GM19328 (cell line): ENCODE measurements at regions not wholly inside any gene's neighbourhood (a gene's known extent, or its start where the extent isn't known, plus 50 kb on each side); places are given as distances from the start of the nearest gene placed in this dataset.
"Not testable (repeated sequence)": the region's sequence is repeated elsewhere in the genome, so short reads cannot be mapped to it uniquely, and the experiment has no call there.

ENCODE experiments used
- ATAC-seq: cut with Tn5 transposase; IDR thresholded peaks from one replicate; pipeline ENCODE4 v1.9.1; 2021; ENCODE audit warnings: mild to moderate bottlenecking, moderate library complexity; ENCODE audit not compliant: unreplicated experiment

DNA sequence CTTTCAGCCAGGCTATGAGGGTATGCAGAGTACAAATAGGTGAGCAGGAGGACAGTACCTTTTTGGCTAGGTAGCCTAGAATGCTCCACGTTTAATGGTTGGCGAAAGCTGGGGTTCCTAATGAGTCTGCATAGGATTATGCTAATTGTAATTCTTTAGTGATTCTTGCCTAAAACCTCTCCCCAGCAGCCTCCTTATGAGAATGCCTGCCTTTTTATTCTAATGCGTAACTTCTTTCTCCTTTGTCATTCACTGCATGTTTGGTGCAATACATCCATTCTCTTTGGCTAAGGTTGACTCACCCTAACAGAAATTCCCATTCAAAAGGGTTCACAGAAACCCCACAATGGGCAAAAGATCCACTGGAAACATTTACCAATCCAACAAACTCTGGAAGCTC lies 752.2 kb downstream of the FSCB start:
- ATAC-seq: no peak

DNA sequence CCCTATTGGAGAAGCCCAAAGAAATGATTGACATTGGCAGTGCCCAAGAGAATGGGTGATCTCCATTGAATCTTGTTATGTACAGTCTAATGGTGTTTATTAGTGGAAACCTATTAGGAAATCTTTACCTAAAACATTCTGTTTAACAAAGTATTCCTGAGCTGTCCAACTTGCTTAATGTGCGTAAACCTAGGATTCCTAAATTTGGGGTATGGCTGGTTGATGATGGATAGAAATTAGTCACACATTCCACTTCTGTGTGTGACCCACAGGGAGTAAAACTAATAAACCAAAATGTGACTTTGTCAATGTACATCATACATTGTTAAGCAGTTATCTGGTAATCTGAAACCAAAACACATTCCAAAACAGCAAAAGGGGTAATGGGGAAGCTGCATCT lies 761.3 kb downstream of the FSCB start:
- ATAC-seq: no peak

DNA sequence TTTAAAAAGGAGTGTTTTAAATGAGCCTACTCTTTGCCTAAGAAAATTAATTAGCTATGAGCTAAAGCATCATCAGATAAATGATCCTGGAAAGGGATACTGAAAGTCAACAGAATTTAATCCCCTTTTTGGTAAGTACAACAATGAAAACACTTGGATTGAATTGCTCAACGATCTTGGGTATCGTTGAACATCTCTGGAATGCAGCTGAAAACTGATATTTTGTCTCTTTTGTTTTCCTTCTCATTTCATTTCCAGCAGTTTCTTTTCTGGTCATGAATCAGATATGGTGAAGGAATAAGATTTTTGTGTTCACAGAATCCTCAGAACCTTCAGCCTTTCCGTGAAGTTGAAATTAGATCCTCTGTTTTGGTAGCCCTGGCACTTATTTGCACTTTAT lies 771.2 kb downstream of the FSCB start:
- ATAC-seq: no peak

DNA sequence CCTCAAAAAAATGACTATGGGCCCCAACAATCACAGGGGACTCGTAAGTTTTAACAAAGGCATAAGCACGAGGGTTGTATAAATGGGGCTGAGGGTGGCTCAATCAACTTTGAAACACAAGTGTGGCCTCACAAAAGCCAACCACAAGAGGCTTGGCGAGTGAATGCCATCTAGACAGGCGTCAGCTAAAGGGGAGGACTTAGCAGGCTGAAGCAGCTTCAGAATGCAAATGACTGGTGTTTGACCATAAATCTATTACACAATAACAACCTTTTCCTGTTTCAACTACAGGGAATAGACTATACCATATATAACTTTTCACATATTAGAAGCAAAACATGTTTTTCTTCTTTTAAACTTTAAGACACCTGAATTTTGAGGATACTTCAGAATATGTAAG lies 777.9 kb downstream of the FSCB start:
- ATAC-seq: no peak

DNA sequence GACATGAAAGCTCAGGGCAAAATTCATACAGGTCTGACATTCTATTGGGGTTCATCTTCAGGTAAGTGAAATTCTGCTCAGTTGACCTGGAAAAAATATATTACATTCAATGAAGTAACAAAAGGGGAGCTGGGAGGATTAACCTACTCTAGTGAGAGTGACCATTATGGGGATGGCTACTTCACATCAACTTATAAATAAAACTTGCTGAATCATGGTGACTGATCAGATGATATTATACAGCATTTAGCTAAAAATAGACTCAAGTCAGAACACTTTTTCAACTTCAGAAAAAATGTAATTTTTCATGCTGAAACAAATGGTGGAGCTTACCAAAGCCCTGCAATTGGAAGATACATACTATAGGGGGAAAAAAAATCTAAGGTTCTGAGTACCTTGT lies 800.2 kb downstream of the FSCB start:
- ATAC-seq: no peak

DNA sequence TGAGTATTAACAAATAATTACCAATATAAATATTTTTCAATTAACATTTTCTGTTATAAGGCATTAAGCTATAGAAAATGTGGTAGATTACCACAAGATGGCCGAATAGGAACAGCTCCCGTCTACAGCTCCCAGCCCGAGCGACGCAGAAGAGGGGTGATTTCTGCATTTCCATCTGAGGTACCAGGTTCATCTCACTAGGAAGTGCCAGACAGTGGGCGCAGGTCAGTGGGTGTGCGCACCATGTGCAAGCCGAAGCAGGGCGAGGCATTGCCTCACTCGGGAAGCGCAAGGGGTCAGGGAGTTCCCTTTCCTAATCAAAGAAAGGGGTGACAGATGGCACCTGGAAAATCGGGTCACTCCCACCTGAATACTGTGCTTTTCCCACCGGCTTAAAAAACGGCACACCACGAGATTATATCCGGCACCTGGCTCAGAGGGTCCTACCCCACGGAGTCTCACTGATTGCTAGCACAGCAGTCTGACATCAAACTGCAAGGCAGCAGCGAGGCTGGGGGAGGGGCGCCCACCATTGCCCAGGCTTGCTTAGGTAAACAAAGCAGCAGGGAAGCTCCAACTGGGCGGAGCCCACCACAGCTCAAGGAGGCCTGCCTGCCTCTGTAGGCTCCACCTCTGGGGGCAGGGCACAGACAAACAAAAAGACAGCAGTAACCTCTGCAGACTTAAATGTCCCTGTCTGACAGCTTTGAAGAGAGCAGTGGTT lies 808.4 kb downstream of the FSCB start:
- ATAC-seq: not testable (repeated sequence)

DNA sequence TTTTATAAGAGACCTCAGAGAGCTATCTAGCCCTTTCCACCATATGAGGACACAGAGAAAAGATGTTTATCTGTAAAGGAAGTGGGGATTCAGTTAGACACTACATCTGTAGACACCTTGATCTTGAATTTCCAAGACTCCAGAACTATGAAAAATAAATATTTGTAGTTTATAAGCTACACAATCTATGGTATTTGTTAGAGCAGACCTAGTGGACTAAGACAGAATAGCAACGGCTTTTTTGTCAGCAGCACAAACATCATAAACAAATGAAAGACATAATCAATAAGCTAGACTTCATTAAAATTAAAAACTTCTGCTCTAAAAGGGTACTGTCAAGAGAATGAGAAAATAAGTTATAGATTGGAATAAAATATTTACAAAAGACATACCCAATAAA lies 810.1 kb downstream of the FSCB start:
- no peak for ATAC-seq

DNA sequence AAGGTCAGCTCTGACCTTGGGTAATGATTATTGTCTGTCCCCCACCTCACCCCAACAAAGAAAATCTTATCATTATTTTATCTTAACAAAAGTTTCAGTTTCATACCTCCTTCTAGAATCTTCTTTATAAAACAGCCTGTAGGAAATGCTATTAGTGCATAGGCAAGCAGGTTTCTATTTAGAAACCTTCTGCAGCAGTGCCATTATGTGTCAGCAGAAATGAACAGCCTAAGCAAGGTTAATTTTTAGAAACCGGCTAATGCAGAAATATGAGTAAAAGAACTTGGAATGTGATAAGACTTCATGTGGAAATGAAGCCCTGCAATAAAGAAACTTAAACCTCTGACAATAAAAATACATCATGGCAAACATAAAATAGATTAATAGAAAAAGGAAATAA lies 814.4 kb downstream of the FSCB start:
- no peak for ATAC-seq

DNA sequence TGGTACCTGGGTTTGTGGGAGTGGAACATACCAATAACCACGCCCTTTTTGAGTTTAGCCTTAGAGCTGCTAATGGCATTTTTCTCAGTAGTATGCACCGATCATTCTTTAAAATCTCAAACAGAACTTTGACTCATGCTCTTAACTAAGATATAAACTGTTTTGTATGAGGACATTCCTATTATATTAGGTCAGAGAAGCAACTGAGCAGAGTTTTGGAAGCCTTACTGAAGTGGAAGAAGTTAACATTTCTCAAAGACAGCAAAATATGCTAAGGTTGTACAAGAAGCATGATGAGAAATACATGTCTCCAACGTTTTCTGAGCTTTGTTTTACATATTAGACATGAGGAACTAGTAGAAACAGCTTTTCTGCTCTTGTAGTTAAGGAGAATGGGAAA lies 819.2 kb downstream of the FSCB start:
- no peak for ATAC-seq

DNA sequence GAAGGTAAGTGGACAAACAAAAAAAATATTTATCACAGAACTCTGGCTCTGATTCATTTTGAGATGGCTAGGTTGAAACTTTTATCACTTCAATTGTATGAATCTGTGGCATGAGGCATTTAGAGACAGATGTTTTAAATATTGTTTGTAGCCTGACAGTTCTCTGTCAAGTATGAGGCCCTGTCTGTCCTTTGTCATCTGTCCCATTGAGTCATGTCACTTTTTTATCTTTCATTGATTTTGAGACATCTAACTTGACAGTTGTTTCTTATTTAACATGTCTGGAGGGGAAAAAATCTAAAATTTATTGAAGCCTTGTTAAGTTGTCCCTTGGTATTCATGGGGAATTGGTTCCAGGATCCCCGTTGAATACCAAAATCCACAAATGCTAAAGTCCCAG lies 829.5 kb downstream of the FSCB start:
- no peak for ATAC-seq

DNA sequence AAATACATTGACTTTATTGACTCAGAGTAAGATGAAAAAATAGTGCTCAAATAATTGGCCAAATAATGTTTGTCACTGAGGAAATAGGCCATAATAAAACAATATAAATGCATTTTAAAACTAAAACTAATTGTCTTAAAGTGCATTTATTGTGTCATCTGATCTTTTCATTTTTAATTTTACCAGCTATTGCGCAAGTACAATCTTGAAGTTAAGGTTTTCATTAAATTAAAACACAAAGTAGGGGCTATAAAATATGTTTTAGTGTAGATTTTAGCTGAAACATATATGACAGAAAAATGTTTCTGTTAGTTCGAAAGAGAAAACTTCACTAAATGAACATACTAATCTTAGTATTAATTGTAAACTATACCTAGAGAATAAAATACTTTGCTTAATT lies 832.8 kb downstream of the FSCB start:
- ATAC-seq: no peak

DNA sequence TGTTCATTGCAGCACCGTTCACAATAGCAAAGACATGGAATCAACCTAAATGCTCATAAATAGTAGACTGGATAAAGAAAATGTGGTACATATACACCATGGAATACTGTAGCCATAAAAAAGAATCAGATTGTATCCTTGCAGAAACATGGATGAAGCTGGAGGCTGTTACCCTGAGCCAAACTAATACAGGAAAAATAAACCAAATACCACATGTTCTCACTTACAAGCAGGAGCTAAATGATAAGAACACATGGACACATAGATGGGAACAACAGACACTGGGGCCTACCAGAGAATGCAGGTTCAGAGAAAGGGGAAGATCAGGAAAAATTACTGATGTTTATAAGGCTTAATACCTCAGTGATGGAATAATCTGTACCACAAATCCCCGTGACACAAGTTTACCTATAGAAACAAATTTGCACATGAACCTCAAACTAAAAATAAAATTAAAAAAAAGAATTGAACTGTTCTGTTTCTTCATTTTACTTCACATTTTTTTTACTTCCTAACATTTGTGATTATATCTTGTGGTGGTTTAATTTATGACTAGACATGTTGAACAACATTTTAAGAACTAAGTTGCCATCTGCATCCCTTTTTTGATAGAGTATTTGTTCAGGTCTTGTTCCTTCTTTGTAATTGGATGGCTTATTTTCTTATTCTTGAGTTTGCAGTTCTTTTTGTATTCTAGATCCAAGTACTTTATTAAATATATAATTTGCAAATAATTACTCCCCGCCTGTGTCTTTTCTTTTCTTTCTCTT lies 835.2 kb downstream of the FSCB start:
- ATAC-seq: no peak

DNA sequence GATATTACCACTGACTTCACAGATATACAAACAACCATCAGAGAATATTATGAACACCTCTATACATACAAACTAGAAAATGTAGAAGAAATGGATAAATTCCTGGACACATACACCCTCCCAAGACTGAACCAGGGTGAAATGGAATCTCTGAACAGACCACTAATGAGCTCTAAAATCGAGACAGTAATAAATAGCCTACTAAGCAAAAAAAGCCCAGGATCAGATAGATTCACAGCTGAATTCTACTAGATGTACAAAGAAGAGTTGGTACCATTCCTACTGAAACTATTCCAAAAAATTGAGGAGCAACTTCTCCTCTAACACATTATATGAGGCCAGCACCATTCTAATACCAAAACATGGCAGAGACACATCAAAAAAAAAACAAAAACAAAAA lies 837.7 kb downstream of the FSCB start:
- no peak for ATAC-seq

DNA sequence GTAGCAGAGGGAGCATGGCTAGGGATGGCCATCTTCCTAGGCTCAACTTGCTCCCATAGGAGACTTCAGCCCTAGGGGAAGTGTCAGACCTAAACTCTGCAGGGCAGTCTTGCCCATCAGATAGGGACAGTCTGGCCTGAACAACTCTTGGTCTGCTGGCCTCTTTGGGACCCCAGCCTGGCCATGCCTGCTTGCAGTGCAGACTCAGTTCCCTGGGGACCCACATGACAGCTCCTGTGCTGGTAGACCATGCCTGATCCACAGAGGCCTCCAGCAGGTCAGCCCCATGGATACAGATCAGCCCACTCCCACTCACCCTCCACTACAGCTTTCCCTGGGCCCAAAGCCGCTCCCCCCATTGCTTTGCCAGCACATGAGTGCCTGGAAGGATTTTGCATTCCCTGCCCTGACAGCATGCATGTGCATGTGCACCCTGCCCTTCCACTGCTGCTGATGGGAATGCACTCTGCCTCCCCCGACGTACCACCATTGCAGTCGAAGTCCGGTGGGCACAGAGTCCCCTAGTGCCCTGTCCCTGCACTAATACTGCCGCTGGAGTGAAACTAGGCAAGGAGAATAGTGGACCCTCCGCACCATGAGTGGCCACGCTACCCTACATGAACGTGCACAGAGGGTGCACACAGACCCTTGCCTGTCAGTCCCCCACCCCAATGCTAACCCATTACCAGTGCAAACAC lies 841.4 kb downstream of the FSCB start:
- ATAC-seq: no peak

DNA sequence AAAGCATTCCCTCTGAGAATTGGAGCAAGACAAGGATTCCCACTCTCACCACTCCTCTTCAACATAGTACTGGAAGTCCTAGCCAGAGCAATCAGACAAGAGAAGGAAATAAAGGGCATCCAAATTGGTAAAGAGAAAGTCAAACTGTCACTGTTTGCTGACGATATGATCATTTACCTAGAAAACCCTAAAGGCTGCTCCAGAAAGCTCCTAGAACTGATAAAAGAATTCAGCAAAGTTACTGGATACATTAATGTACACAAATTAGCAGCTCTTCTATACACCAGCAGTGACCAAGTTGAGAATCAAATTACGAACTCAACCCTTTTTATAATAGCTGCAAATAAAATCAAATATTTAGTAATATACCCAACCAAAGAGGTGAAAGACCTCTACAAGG lies 851.9 kb downstream of the FSCB start:
- not testable (repeated sequence) for ATAC-seq

DNA sequence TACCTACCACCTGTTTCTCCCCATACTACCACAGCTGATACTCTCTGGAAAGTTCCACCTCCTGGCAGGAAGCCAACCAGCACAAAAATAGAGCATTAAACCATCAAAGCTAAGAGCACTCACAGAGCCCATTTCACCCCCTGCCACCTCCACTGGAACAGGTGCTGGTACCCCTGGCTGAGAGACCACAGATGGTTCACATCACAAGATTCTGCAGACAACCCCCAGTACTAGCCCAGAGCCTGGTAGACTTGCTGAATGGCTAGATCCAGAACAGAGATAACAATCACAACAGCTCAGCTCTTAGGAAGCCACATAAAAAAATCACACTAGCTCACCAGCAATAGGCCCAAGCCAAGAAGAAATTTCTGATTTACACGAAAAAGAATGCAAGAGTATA lies 855.2 kb downstream of the FSCB start:
- ATAC-seq: no peak

DNA sequence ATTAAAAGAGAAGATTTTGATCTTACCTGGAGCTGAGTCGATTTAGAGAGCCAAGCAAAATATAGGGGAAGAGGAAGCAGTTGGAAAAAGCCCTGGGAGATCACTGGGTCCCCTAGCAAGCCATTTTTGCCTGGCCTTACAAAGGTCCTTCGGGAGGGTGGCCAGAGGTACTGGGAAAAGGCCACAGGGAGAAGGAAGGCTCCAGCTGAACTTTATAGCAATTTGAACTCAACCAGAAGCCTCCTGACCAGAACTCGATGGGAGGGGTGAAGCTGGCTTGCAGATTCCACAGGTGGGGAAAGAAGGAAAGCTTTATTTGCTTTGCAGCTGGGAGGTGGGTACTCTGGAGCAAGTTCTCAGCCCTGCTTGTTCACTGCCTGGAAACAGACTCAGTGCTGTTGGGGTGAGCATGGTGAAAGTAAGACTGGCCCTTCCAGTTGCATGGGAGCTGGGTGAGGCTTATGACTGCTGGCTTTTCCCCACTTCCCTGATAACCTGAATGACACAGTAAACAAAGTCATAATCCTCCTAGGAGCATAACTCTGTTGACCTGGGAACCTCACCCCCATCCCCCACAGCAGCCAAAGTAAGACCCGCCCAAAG lies 855.8 kb downstream of the FSCB start:
- ATAC-seq: no peak

DNA sequence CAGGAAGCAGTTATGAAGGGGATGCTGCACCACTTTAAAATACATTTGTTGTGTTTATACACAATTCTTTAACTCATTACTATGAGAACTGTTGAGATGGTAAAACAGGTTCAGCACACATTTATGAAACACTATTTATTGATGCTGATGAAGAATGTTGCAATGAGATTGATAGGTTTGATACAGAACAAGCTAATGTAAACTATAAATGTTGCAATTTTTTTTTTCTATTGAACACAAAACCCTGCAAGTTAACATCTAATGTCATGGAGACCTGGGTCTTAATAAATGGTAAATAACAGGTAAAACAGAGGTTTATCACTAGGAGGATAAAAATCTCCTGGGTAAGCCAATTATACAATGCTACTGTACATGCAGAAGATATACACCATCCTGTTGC lies 857.6 kb downstream of the FSCB start:
- no peak for ATAC-seq

DNA sequence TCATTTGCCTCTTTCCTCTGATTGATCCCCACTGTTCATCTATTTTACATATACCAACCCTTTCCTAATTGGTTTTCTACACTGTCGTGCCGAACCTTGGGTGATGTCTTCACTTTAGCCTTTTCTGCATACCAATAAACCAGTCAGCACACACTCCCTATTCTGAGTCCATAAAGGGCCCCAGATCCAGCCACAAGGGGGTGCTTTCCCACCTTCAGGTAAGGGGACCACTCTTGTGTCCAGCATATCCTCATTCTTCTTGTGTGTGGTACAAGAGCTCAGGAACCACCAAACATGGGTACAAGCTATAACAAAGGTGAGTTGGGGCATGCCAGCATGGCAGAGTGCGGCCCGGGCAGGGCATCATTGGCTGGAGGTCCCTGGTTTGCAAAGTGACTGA lies 859.8 kb downstream of the FSCB start:
- ATAC-seq: no peak

DNA sequence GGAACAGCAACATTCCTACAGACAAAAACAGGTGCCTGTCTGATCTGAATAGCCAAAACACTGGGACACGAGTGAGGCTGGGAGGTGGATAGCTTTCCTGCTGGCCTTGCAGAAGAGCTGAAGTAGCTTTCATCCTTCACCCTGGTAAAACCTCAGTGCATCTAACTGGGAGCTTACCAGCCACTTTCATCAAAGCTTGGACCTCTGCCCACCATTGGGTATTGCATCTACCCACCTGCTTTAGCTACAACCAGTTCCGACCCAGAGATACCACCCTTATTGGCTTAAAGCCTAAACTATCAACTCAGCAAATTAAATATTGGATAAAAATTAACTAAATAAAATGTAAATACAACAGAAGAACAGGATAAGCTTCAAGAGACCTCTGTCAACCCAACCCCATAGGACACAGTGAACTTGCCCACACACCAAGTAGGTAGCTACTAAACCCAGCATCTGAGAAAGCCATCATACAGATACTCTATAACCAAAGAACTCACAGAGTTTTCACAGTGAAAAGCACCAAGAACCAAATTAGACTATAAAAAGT lies 866.3 kb downstream of the FSCB start:
- ATAC-seq: no peak

DNA sequence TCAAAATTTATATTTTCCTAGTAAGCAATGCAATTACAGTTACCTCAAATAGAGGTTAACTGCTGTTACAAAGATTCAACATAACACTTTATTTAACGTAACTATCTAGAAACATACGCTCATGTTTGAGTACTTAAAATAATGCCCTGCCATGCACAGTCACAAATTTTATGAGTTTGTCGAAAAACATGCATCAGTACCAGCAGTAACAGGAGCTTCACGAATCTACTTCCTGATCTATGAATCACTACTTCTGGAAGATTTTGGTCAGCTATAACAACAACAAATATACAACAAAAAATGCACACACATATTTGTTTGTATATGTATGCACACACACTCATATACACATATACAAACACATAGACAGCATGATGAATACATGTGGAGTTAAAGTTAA lies 881.8 kb downstream of the FSCB start:
- no peak for ATAC-seq
